SK-N-SH (cell line): ENCODE measurements at regions not wholly inside any gene's neighbourhood (a gene's known extent, or its start where the extent isn't known, plus 50 kb on each side); places are given as distances from the start of the nearest gene placed in this dataset.

Experiments used
- CTCF ChIA-PET: fragments of 300-600, 350-600 bp; formaldehyde crosslinking; extraction: SDS; loops from one replicate; lab custom pipeline; 2021; lab: Yijun Ruan, JAX
- POLR2A ChIA-PET: fragments of 350-600 bp; sonication (Branson Sonifier 250); formaldehyde crosslinking; extraction: SDS; loops from one replicate; lab custom pipeline; 2020; ENCODE audit warnings: antibody characterized with exemption, inconsistent platforms; lab: Yijun Ruan, JAX
- DNase-seq: peaks from one replicate; pipeline ENCODE4 v3.0.0; 2012
- H2AFZ ChIP-seq: fragments of 200-600 bp; sonication (generic); 2 replicates; pipeline ENCODE4 v1.8.1; 2016; ENCODE audit warnings: antibody characterized with exemption, mild to moderate bottlenecking, low read depth
- H3F3A ChIP-seq: fragments of 200-600 bp; sonication (generic); replicated peaks from 2 replicates; pipeline ENCODE3; 2016; ENCODE audit warnings: antibody characterized with exemption, mild to moderate bottlenecking; ENCODE audit not compliant: insufficient read depth
- H3K27ac ChIP-seq, 2 experiments: fragments of 200-500 bp in 1 of 2; fragments of 200-600 bp in 1 of 2; sonication (Bioruptor generic) in 1 of 2; sonication (generic), shearing (Covaris generic) in 1 of 2; 2 replicates each; pipeline versions ENCODE4 v1.5.1 to v1.6.1; 2014 to 2016; ENCODE audit warnings: low read depth in 2 of 2, inconsistent platforms in 1 of 2, low read length in 1 of 2, mild to moderate bottlenecking in 1 of 2, mixed read lengths in 1 of 2
- H3K27me3 ChIP-seq: fragments of 200-600 bp; sonication (generic), shearing (Covaris generic); 2 replicates; pipeline ENCODE4 v1.6.1; 2016; ENCODE audit warnings: mixed run types; ENCODE audit not compliant: insufficient read depth
- H3K36me3 ChIP-seq, 2 experiments: fragments of 200-500 bp in 1 of 2; fragments of 200-600 bp in 1 of 2; sonication (Bioruptor generic) in 1 of 2; sonication (generic) in 1 of 2; replicated peaks in 1 of 2; 2 replicates each; pipeline versions ENCODE3 to v1.5.1; 2014 to 2016; ENCODE audit warnings: low read length in 1 of 2, mild to moderate bottlenecking in 1 of 2; ENCODE audit not compliant: insufficient read depth in 2 of 2, control insufficient read depth in 1 of 2
- H3K4me1 ChIP-seq, 2 experiments: fragments of 200-500 bp in 1 of 2; fragments of 200-600 bp in 1 of 2; sonication (Bioruptor generic) in 1 of 2; sonication (generic), shearing (Covaris generic) in 1 of 2; 2 replicates each; pipeline versions ENCODE4 v1.5.1 to v1.6.1; 2014 to 2016; ENCODE audit warnings: low read depth in 1 of 2, low read length in 1 of 2, mixed run types in 1 of 2; ENCODE audit not compliant: insufficient read depth in 2 of 2, control insufficient read depth in 1 of 2
- H3K4me2 ChIP-seq: fragments of 200-600 bp; sonication (generic), shearing (Covaris generic); 2 replicates; pipeline ENCODE4 v1.6.1; 2017; ENCODE audit warnings: mixed run types
- H3K4me3 ChIP-seq, 2 experiments: fragments of 200-500 bp in 1 of 2; fragments of 200-600 bp in 1 of 2; sonication (Bioruptor generic) in 1 of 2; sonication (generic), shearing (Covaris generic) in 1 of 2; 2 replicates each; pipeline versions ENCODE4 v1.5.1 to v1.8.1; 2014 to 2016; ENCODE audit warnings: low read depth in 2 of 2, inconsistent platforms in 1 of 2, low read length in 1 of 2, mild to moderate bottlenecking in 1 of 2, mixed read lengths in 1 of 2, moderate library complexity in 1 of 2
- H3K79me2 ChIP-seq: fragments of 200-600 bp; sonication (generic); 2 replicates; pipeline ENCODE4 v1.8.1; 2017; ENCODE audit warnings: mild to moderate bottlenecking; ENCODE audit not compliant: insufficient read depth
- H3K9ac ChIP-seq: fragments of 200-600 bp; sonication (generic); 2 replicates; pipeline ENCODE4 v1.6.1; 2017; ENCODE audit warnings: mixed run types
- H3K9me2 ChIP-seq: fragments of 200-600 bp; sonication (generic); 2 replicates; pipeline ENCODE4 v1.6.1; 2017; ENCODE audit warnings: mixed run types
- H3K9me3 ChIP-seq: fragments of 200-600 bp; sonication (generic); 2 replicates; pipeline ENCODE4 v1.6.1; 2017; ENCODE audit warnings: mixed run types, mild to moderate bottlenecking, moderate library complexity
- H4K20me1 ChIP-seq: fragments of 200-600 bp; sonication (generic); 2 replicates; pipeline ENCODE4 v1.6.1; 2017; ENCODE audit warnings: mild to moderate bottlenecking, mixed run types; ENCODE audit not compliant: insufficient read depth
- CHD2 ChIP-seq: fragments of 150-350 bp; IDR thresholded peaks from 2 replicates; pipeline ENCODE4 v1.6.1; 2018; ENCODE audit warnings: low read length; ENCODE audit not compliant: partially characterized antibody
- EP300 ChIP-seq, 2 experiments: IDR thresholded peaks; 2 replicates each; pipeline versions ENCODE4 v1.4.0 to v1.6.1; 2012; ENCODE audit warnings: borderline replicate concordance in 1 of 2, low read depth in 1 of 2, low read length in 1 of 2
- FOSL2 ChIP-seq: IDR thresholded peaks from 2 replicates; pipeline ENCODE4 v1.4.0; 2012; ENCODE audit warnings: low read depth, mild to moderate bottlenecking, moderate library complexity, borderline replicate concordance
- FOXJ3 ChIP-seq: sonication (generic); formaldehyde crosslinking; IDR thresholded peaks from 2 replicates; pipeline ENCODE4 v1.5.1; 2020; ENCODE audit warnings: mild to moderate bottlenecking, missing genetic modification reagents
- FOXM1 ChIP-seq: IDR thresholded peaks from 2 replicates; pipeline ENCODE4 v1.4.0; 2012; ENCODE audit warnings: low read depth, mild to moderate bottlenecking
- GABPA ChIP-seq: IDR thresholded peaks from 2 replicates; pipeline ENCODE4 v1.4.0; 2012; ENCODE audit warnings: low read depth, mild to moderate bottlenecking
- GATA2 ChIP-seq: sonication (generic); formaldehyde crosslinking; IDR thresholded peaks from 2 replicates; pipeline ENCODE4 v1.5.0; 2020; ENCODE audit warnings: mild to moderate bottlenecking, missing genetic modification reagents
- IRF3 ChIP-seq: fragments of 150-350 bp; IDR thresholded peaks from 2 replicates; pipeline ENCODE4 v1.6.1; 2016; ENCODE audit warnings: mild to moderate bottlenecking, low read depth, low read length
- JUND ChIP-seq: IDR thresholded peaks from 2 replicates; pipeline ENCODE4 v1.4.0; 2012
- MAX ChIP-seq: IDR thresholded peaks from 2 replicates; pipeline ENCODE4 v1.4.0; 2012; ENCODE audit warnings: low read depth
- MEF2A ChIP-seq: IDR thresholded peaks from 2 replicates; pipeline ENCODE4 v1.4.0; 2012; ENCODE audit warnings: low read depth, borderline replicate concordance
- MXI1 ChIP-seq: IDR thresholded peaks from 2 replicates; pipeline ENCODE4 v1.6.1; 2012; ENCODE audit warnings: mild to moderate bottlenecking, low read depth, low read length, improper control_type of control experiment
- PBX3 ChIP-seq: IDR thresholded peaks from 2 replicates; pipeline ENCODE4; 2012
- POLR2AphosphoS5 ChIP-seq: IDR thresholded peaks from 2 replicates; pipeline ENCODE4 v1.6.1; 2012; ENCODE audit warnings: low read depth, low read length
- RAD21 ChIP-seq: IDR thresholded peaks from 2 replicates; pipeline ENCODE4 v1.6.1; 2012; ENCODE audit warnings: mild to moderate bottlenecking, low read length
- REST ChIP-seq: IDR thresholded peaks from 2 replicates; pipeline ENCODE4 v1.6.1; 2012; ENCODE audit warnings: mild to moderate bottlenecking, low read depth, low read length, moderate library complexity
- RFX5 ChIP-seq: IDR thresholded peaks from 2 replicates; pipeline ENCODE4 v1.6.1; 2012; ENCODE audit warnings: mild to moderate bottlenecking, improper control_type of control experiment, low read length
- SMC3 ChIP-seq: IDR thresholded peaks from 2 replicates; pipeline ENCODE4 v1.6.1; 2012; ENCODE audit warnings: low read depth, low read length, improper control_type of control experiment
- USF1 ChIP-seq: IDR thresholded peaks from 2 replicates; pipeline ENCODE4 v1.4.0; 2012; ENCODE audit warnings: low read depth, borderline replicate concordance
- USF2 ChIP-seq: fragments of 150-350 bp; IDR thresholded peaks from 2 replicates; pipeline ENCODE4 v1.6.1; 2017; ENCODE audit warnings: antibody characterized with exemption, low read length, low read depth, borderline replicate concordance
- YY1 ChIP-seq: IDR thresholded peaks from 2 replicates; pipeline ENCODE4 v1.4.0; 2012; ENCODE audit warnings: low read depth, mild to moderate bottlenecking
- WGBS: methylation state at CpG from one replicate; pipeline ENCODE4 v1.1.6; 2017; ENCODE audit warnings: low lambda C conversion rate; 5-methylcytosine and 5-hydroxymethylcytosine counted together

GRCh38 chr18:67232406-67232805, 284.1 kb downstream of the DSEL start:
- Histone ChIP-seq H3K4me1 (no peaks in the 10 kb centered on the region), H3K9ac (no peak overlapping the region), H3K79me2 (no peaks in the 10 kb centered on the region), H3K27ac (no peak overlapping the region), H3K27me3 (no peaks in the 10 kb centered on the region), H3K4me2 (no peak overlapping the region), H4K20me1 (no peaks in the 10 kb centered on the region), H3K36me3 (no peaks in the 10 kb centered on the region), H3F3A (no peaks in the 10 kb centered on the region), H3K4me3 (no peak overlapping the region), H2AFZ (no peak overlapping the region), H3K9me3 (no peaks in the 10 kb centered on the region), H3K9me2 (no peaks in the 10 kb centered on the region)
- DNase-seq, result no peak
- TF ChIP-seq POLR2AphosphoS5 (no peak), FOSL2 (no peak), MAX (no peak), USF2 (no peak), GABPA (no peak), PBX3 (no peak), REST (no peak), RFX5 (no peak), MEF2A (no peak), FOXJ3 (CRISPR knock-in tag) (no peak)
- ChIA-PET POLR2A (no interaction called here), CTCF (interaction anchor here (0.7 to 1.4 kb wide), 2 partner anchors 33 to 284 kb away, joined by 3 to 6 read pairs; partner anchors contain the start of gene DSEL)
- WGBS, result 81% methylated on average over 4 of the region's 4 CpGs

- no peaks in the 10 kb centered on the region for H3K27me3 ChIP-seq
- no peaks in the 10 kb centered on the region for H3K4me1 ChIP-seq
- no peaks in the 10 kb centered on the region for H3K36me3 ChIP-seq
- DNase-seq, result no peak
- no peaks in the 10 kb centered on the region for H3K9me2 ChIP-seq
- POLR2A ChIA-PET, result no interaction called here
- H3F3A ChIP-seq, result peaks cover 5% of the 10 kb centered on the region
- CTCF ChIA-PET, result interaction anchor here (3.0 kb wide), 1 partner anchor 1437 kb away, joined by 12 read pairs; no protein-coding TSS in a partner anchor
- H3K4me3 ChIP-seq, result no peak overlapping the region
- no peaks in the 10 kb centered on the region for H3K9me3 ChIP-seq
- no peak overlapping the region for H3K4me2 ChIP-seq
- no peak overlapping the region for H3K27ac ChIP-seq
- H2AFZ ChIP-seq, result peak overlapping the region; percentile 30; the same call in 1 of the 2 replicates
- no peaks in the 10 kb centered on the region for H3K79me2 ChIP-seq
- no peak overlapping the region for H3K9ac ChIP-seq
- H4K20me1 ChIP-seq, result no peaks in the 10 kb centered on the region
- TF ChIP-seq CHD2 (no peak), POLR2AphosphoS5 (no peak), EP300 (IDR thresholded peaks at IDR 0.05; ENCODE audit: borderline replicate concordance in 1 of 2, low read depth in 1 of 2, low read length in 1 of 2) (no peak), RFX5 (no peak), FOXJ3 (CRISPR knock-in tag) (no peak), JUND (no peak), USF1 (no peak), MXI1 (no peak), GATA2 (CRISPR knock-in tag) (no peak), MAX (no peak), RAD21 (no peak), YY1 (no peak), IRF3 (no peak), GABPA (no peak), SMC3 (no peak), FOXM1 (no peak)
Measured at GRCh38 chr18:67222887-67223286, 293.6 kb downstream of the DSEL start.
